Loucy (cell line): ENCODE measurements at regions not wholly inside any gene's neighbourhood (a gene's known extent, or its start where the extent isn't known, plus 50 kb on each side); places are given as distances from the start of the nearest gene placed in this dataset.

Experiments
- H2AFZ ChIP-seq: fragments of 200-600 bp; sonication (generic); 2 replicates; pipeline ENCODE4 v1.6.0; 2016; ENCODE audit warnings: antibody characterized with exemption, mild to moderate bottlenecking, low read length, moderate library complexity
- H3F3A ChIP-seq: fragments of 200-600 bp; 2 replicates; pipeline ENCODE4 v1.6.0; 2016; ENCODE audit warnings: antibody characterized with exemption, low read depth, mild to moderate bottlenecking
- H3K27me3 ChIP-seq: fragments of 200-600 bp; sonication (generic); 2 replicates; pipeline ENCODE4 v1.6.1; 2014; ENCODE audit warnings: low read length, mild to moderate bottlenecking; ENCODE audit not compliant: insufficient read depth, poor library complexity, severe bottlenecking
- H3K36me3 ChIP-seq: fragments of 200-600 bp; sonication (generic); 2 replicates; pipeline ENCODE4 v1.6.1; 2016; ENCODE audit warnings: low read length; ENCODE audit not compliant: insufficient read depth
- H3K4me1 ChIP-seq: fragments of 200-600 bp; sonication (generic); 2 replicates; pipeline ENCODE4 v1.5.1; 2014; ENCODE audit warnings: low read length, mild to moderate bottlenecking; ENCODE audit not compliant: insufficient read depth, poor library complexity, severe bottlenecking
- H3K4me2 ChIP-seq: fragments of 200-600 bp; sonication (generic); 2 replicates; pipeline ENCODE4 v1.6.0; 2014; ENCODE audit warnings: antibody characterized with exemption, low read length, low read depth, mild to moderate bottlenecking; ENCODE audit not compliant: poor library complexity, severe bottlenecking
- H3K4me3 ChIP-seq: fragments of 200-600 bp; sonication (generic); 2 replicates; pipeline ENCODE4 v1.5.1; 2014; ENCODE audit warnings: low read length, mild to moderate bottlenecking, mixed read lengths; ENCODE audit not compliant: poor library complexity, severe bottlenecking
- H3K79me2 ChIP-seq: fragments of 200-600 bp; sonication (generic); 2 replicates; pipeline ENCODE4 v1.6.1; 2014; ENCODE audit warnings: low read length; ENCODE audit not compliant: insufficient read depth
- H3K9ac ChIP-seq: fragments of 200-600 bp; sonication (generic); 2 replicates; pipeline ENCODE4 v1.6.0; 2014; ENCODE audit warnings: mild to moderate bottlenecking, low read depth, low read length, moderate library complexity; ENCODE audit not compliant: poor library complexity, severe bottlenecking
- H3K9me2 ChIP-seq: fragments of 200-600 bp; sonication (generic); replicated peaks from 2 replicates; pipeline ENCODE4 v1.6.1; 2016; ENCODE audit warnings: low read depth, low read length, mixed read lengths
- H3K9me3 ChIP-seq: fragments of 200-600 bp; sonication (generic); 2 replicates; pipeline ENCODE4 v1.6.1; 2014; ENCODE audit warnings: mild to moderate bottlenecking, antibody characterized with exemption, low read length, low read depth; ENCODE audit not compliant: insufficient read depth
- H4K20me1 ChIP-seq: fragments of 200-600 bp; sonication (generic); 2 replicates; pipeline ENCODE4 v1.6.0; 2014; ENCODE audit warnings: antibody characterized with exemption, low read length, mild to moderate bottlenecking; ENCODE audit not compliant: insufficient read depth, poor library complexity, severe bottlenecking
- EZH2phosphoT487 ChIP-seq: fragments of 200-600 bp; IDR thresholded peaks from 2 replicates; pipeline ENCODE4 v1.6.1; 2018; ENCODE audit warnings: antibody characterized with exemption, mild to moderate bottlenecking, moderate library complexity, borderline replicate concordance
- TF ChIP-seq, protein P1 (sequence below): fragments of 200-600 bp; sonication (generic); conservative IDR thresholded peaks from 2 replicates; pipeline ENCODE4 v1.5.1; 2014; ENCODE audit warnings: mild to moderate bottlenecking, antibody characterized with exemption, low read length

DNA sequence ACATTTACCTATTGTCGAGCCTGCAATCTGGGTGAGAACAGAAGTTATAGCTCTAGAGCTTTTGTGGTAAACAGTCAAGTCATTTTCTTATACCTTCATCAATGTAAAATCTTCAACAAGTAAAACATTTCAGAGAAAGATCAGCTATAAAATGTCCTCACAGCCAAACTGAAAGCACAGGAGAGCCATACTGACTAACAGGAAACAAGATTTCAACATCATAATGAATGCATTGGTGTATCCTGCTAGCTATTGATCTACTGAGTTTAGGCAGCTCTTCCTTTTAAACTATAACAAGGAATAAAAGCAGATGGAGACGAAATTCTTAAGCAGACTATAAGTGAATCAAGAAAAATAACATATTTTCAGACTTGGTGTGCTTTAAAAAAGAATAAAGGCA, 1522.9 kb upstream of the WWC1 start:
- Histone ChIP-seq H3K9me3 (no peaks in the 10 kb centered on the region), H3K27me3 (no peaks in the 10 kb centered on the region), H3K4me3 (no peak overlapping the region), H3K4me1 (no peaks in the 10 kb centered on the region), H3K9me2 (no peaks in the 10 kb centered on the region), H3F3A (no peaks in the 10 kb centered on the region), H3K4me2 (no peak overlapping the region), H2AFZ (no peak overlapping the region), H3K79me2 (no peaks in the 10 kb centered on the region), H3K9ac (no peak overlapping the region), H3K36me3 (no peaks in the 10 kb centered on the region), H4K20me1 (no peaks in the 10 kb centered on the region)
- no peak for TF ChIP-seq EZH2phosphoT487
- TF ChIP-seq, protein P1, sequence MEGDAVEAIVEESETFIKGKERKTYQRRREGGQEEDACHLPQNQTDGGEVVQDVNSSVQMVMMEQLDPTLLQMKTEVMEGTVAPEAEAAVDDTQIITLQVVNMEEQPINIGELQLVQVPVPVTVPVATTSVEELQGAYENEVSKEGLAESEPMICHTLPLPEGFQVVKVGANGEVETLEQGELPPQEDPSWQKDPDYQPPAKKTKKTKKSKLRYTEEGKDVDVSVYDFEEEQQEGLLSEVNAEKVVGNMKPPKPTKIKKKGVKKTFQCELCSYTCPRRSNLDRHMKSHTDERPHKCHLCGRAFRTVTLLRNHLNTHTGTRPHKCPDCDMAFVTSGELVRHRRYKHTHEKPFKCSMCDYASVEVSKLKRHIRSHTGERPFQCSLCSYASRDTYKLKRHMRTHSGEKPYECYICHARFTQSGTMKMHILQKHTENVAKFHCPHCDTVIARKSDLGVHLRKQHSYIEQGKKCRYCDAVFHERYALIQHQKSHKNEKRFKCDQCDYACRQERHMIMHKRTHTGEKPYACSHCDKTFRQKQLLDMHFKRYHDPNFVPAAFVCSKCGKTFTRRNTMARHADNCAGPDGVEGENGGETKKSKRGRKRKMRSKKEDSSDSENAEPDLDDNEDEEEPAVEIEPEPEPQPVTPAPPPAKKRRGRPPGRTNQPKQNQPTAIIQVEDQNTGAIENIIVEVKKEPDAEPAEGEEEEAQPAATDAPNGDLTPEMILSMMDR = no peak

- H3K9me3 ChIP-seq = no peaks in the 10 kb centered on the region
- no peaks in the 10 kb centered on the region for H3K36me3 ChIP-seq
- TF ChIP-seq, protein P1 = no peak
- TF ChIP-seq EZH2phosphoT487 = no peak
- H3K4me3 ChIP-seq = no peak overlapping the region
- H3K4me1 ChIP-seq = no peaks in the 10 kb centered on the region
- H3F3A ChIP-seq = no peaks in the 10 kb centered on the region
- no peaks in the 10 kb centered on the region for H3K9me2 ChIP-seq
- H3K79me2 ChIP-seq = no peaks in the 10 kb centered on the region
- H3K9ac ChIP-seq = no peak overlapping the region
- H4K20me1 ChIP-seq = no peaks in the 10 kb centered on the region
- H2AFZ ChIP-seq = no peak overlapping the region
- no peak overlapping the region for H3K4me2 ChIP-seq
- no peaks in the 10 kb centered on the region for H3K27me3 ChIP-seq
These were observed 1518.7 kb upstream of the WWC1 start for GRCh38 chr5:166772770-166773169.

DNA sequence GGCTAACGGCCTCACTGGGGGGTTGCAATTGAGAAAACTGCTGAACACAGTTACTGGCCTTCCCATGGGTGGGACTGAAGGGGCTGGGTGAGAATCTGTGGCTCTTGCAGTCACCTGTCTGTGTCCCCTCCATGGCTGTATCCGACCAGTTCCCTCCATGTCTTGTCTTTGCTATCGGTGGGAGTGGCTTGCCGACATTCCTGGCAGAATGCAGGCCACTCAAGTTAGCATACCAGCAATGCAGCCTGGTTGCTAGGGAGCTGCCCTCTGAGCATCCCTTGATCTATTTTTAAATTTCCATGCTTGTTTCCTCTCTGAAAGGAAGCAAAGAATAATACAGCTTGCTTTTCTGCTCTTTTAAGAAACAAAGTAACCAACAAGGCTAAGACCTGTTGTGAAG, 1509.7 kb upstream of the WWC1 start:
- Histone ChIP-seq H3K27me3 (no peaks in the 10 kb centered on the region), H3K9me2 (no peaks in the 10 kb centered on the region), H3K4me2 (no peak overlapping the region), H3K4me3 (no peak overlapping the region), H4K20me1 (no peaks in the 10 kb centered on the region), H3K9ac (no peak overlapping the region), H3K9me3 (no peaks in the 10 kb centered on the region), H3K79me2 (no peaks in the 10 kb centered on the region), H3F3A (no peaks in the 10 kb centered on the region), H2AFZ (no peak overlapping the region), H3K4me1 (no peaks in the 10 kb centered on the region), H3K36me3 (no peaks in the 10 kb centered on the region)
- TF ChIP-seq, protein P1 = no peak
- TF ChIP-seq EZH2phosphoT487 = no peak
